NCI-H1417 (cell line): ENCODE measurements at regions not wholly inside any gene's neighbourhood (a gene's known extent, or its start where the extent isn't known, plus 50 kb on each side); places are given as distances from the start of the nearest gene placed in this dataset.

Source experiments
- DNase-seq, 3 experiments: peaks; one replicate each; lab custom pipeline; 2025; lab: John Stamatoyannopoulos, UW

- DNase-seq: no peak
Observed at GRCh38 chr1:67948151-67949080, 102.0 kb downstream of the DIRAS3 start.

- peak in 2 of 3 experiments; percentile 19 to 41 for DNase-seq
Observed at GRCh38 chr1:67947114-67947513, 103.3 kb downstream of the DIRAS3 start.

- DNase-seq: peak; percentile 64 to 91 (median 89)
Observed at GRCh38 chr1:67945733-67946374, 104.6 kb downstream of the DIRAS3 start.

GRCh38 chr1:67942274-67942673, 108.2 kb downstream of the DIRAS3 start:
- DNase-seq: peak in 2 of 3 experiments; percentile 60 to 77

- no peak for DNase-seq
Observed at GRCh38 chr1:67941746-67942145, 108.5 kb upstream of the GNG12 start.

- peak in 1 of 3 experiments; percentile 48 for DNase-seq
Observed at GRCh38 chr1:67941155-67941554, 107.9 kb upstream of the GNG12 start.

- peak in 2 of 3 experiments; percentile 20 to 53 for DNase-seq
Observed at GRCh38 chr1:67939942-67940341, 106.7 kb upstream of the GNG12 start.

- peak in 2 of 3 experiments; percentile 70 to 89 for DNase-seq
Observed at GRCh38 chr1:67939186-67939743, 106.0 kb upstream of the GNG12 start.

GRCh38 chr1:67937651-67938050, 104.4 kb upstream of the GNG12 start:
- DNase-seq: no peak

- DNase-seq: no peak
Observed at GRCh38 chr1:67937010-67937409, 103.7 kb upstream of the GNG12 start.

GRCh38 chr1:67935560-67935959, 102.3 kb upstream of the GNG12 start:
- DNase-seq: no peak

GRCh38 chr1:67931198-67931597, 97.9 kb upstream of the GNG12 start:
- no peak for DNase-seq

- DNase-seq: no peak
Observed at GRCh38 chr1:67923074-67923473, 89.8 kb upstream of the GNG12 start.

GRCh38 chr1:67921725-67922489, 88.6 kb upstream of the GNG12 start:
- DNase-seq: no peak

- peak; percentile 13 to 73 (median 60) for DNase-seq
Observed at GRCh38 chr1:67919274-67920072, 86.2 kb upstream of the GNG12 start.

- DNase-seq: no peak
Observed at GRCh38 chr1:67918067-67918466, 84.8 kb upstream of the GNG12 start.

GRCh38 chr1:67917006-67917405, 83.7 kb upstream of the GNG12 start:
- DNase-seq: no peak

GRCh38 chr1:67916140-67916886, 83.0 kb upstream of the GNG12 start:
- DNase-seq: no peak

- DNase-seq: no peak
Observed at GRCh38 chr1:67909776-67910175, 76.5 kb upstream of the GNG12 start.

- peak in 1 of 3 experiments; percentile 28 for DNase-seq
Observed at GRCh38 chr1:67908250-67908936, 75.1 kb upstream of the GNG12 start.
